CD14-positive monocyte (primary cell): ENCODE measurements at regions not wholly inside any gene's neighbourhood (a gene's known extent, or its start where the extent isn't known, plus 50 kb on each side); places are given as distances from the start of the nearest gene placed in this dataset.

Experiments used
- DNase-seq, 3 donors: peaks; one replicate each; pipeline ENCODE4 v3.0.0-alpha.2; 2011 to 2022
- H2AFZ ChIP-seq: 2 replicates; pipeline ENCODE4 v1.6.0; 2012; ENCODE audit warnings: mild to moderate bottlenecking, low read depth, low read length, inconsistent platforms; ENCODE audit not compliant: insufficient read depth, poor library complexity, severe bottlenecking
- H3K27ac ChIP-seq, 2 donors: 1 replicate in 1 of 2; 2 replicates in 1 of 2; pipeline ENCODE4 v1.5.1; 2012 to 2013; ENCODE audit warnings: low read length in 2 of 2, control low read depth in 1 of 2, inconsistent platforms in 1 of 2, low read depth in 1 of 2, mild to moderate bottlenecking in 1 of 2
- H3K27me3 ChIP-seq, 2 donors: one replicate each; pipeline versions ENCODE4 v1.6.0 to v1.6.1; 2011 to 2013; ENCODE audit warnings: low read length in 2 of 2; ENCODE audit not compliant: control insufficient read depth in 2 of 2, insufficient read depth in 2 of 2
- H3K36me3 ChIP-seq, 2 donors: replicated peaks in 1 of 2; 1 replicate in 1 of 2; 2 replicates in 1 of 2; pipeline versions ENCODE4 v1.5.1 to v1.6.1; 2012 to 2013; ENCODE audit warnings: low read length in 2 of 2, control low read depth in 1 of 2, inconsistent platforms in 1 of 2, mild to moderate bottlenecking in 1 of 2; ENCODE audit not compliant: insufficient read depth in 2 of 2, control insufficient read depth in 1 of 2
- H3K4me1 ChIP-seq, 2 donors: 1 replicate in 1 of 2; 2 replicates in 1 of 2; pipeline versions ENCODE4 v1.5.1 to v1.6.1; 2012 to 2013; ENCODE audit warnings: low read length in 2 of 2, control low read depth in 1 of 2, inconsistent platforms in 1 of 2, mild to moderate bottlenecking in 1 of 2, moderate library complexity in 1 of 2; ENCODE audit not compliant: insufficient read depth in 2 of 2, control insufficient read depth in 1 of 2
- H3K4me2 ChIP-seq: replicated peaks from 2 replicates; pipeline ENCODE3; 2012; ENCODE audit warnings: low read length, moderate library complexity, mild to moderate bottlenecking; ENCODE audit not compliant: poor library complexity, severe bottlenecking; ENCODE audit errors: extremely low read depth
- H3K4me3 ChIP-seq, 3 experiments: fragments of 200-600 bp in 1 of 3; sonication (generic) in 1 of 3; replicated peaks in 1 of 3; 1 replicate in 2 of 3; 2 replicates in 1 of 3; pipeline ENCODE4 v1.5.1; 2011 to 2013; ENCODE audit warnings: low read length in 3 of 3, mild to moderate bottlenecking in 3 of 3, control low read depth in 2 of 3, low read depth in 2 of 3, inconsistent platforms in 1 of 3, moderate library complexity in 1 of 3
- H3K79me2 ChIP-seq: 2 replicates; pipeline ENCODE4 v1.6.0; 2012; ENCODE audit warnings: mild to moderate bottlenecking, control low read depth, inconsistent platforms, low read length, moderate library complexity; ENCODE audit not compliant: insufficient read depth
- H3K9ac ChIP-seq: 2 replicates; pipeline ENCODE4 v1.6.0; 2017; ENCODE audit warnings: low read length, mild to moderate bottlenecking; ENCODE audit not compliant: insufficient read depth, poor library complexity, severe bottlenecking
- H3K9me3 ChIP-seq, 2 donors: replicated peaks in 1 of 2; 1 replicate in 1 of 2; 2 replicates in 1 of 2; pipeline versions ENCODE4 v1.5.1 to v1.6.1; 2012 to 2013; ENCODE audit warnings: low read length in 2 of 2, control low read depth in 1 of 2; ENCODE audit not compliant: control insufficient read depth in 1 of 2, insufficient read depth in 1 of 2
- H4K20me1 ChIP-seq: 2 replicates; pipeline ENCODE4 v1.6.0; 2012; ENCODE audit warnings: mild to moderate bottlenecking, low read length, control low read depth, moderate library complexity; ENCODE audit not compliant: insufficient read depth
- H3K27ac Mint-ChIP-seq, 7 donors: one replicate each; pipeline ENCODE4 v1.8.0; 2020; ENCODE audit warnings: mild to moderate bottlenecking in 7 of 7, mixed read lengths in 7 of 7, moderate library complexity in 6 of 7, inconsistent platforms in 2 of 7
- H3K27me3 Mint-ChIP-seq, 3 donors: one replicate each; pipeline ENCODE4 v1.8.0; 2021 to 2022; ENCODE audit warnings: low read depth in 3 of 3, mild to moderate bottlenecking in 3 of 3, mixed read lengths in 3 of 3, moderate library complexity in 3 of 3, inconsistent platforms in 1 of 3
- H3K36me3 Mint-ChIP-seq, 2 donors: one replicate each; pipeline ENCODE4 v1.8.0; 2020; ENCODE audit warnings: mixed read lengths in 2 of 2, inconsistent platforms in 1 of 2, mild to moderate bottlenecking in 1 of 2
- H3K4me1 Mint-ChIP-seq: one replicate; pipeline ENCODE4 v1.8.0; 2020; ENCODE audit warnings: mild to moderate bottlenecking, mixed read lengths
- H3K4me3 Mint-ChIP-seq, 2 donors: one replicate each; pipeline ENCODE4 v1.8.0; 2020; ENCODE audit warnings: mild to moderate bottlenecking in 2 of 2, mixed read lengths in 2 of 2, moderate library complexity in 1 of 2
- H3K9me3 Mint-ChIP-seq, 7 donors: one replicate each; pipeline ENCODE4 v1.8.0; 2020 to 2022; ENCODE audit warnings: mixed read lengths in 7 of 7, mild to moderate bottlenecking in 6 of 7, moderate library complexity in 6 of 7, inconsistent platforms in 2 of 7
- WGBS: methylation state at CpG from one replicate; pipeline ENCODE4 v1.1.5; 2013; ENCODE audit warnings: missing lambda C conversion rate; ENCODE audit not compliant: insufficient coverage; 5-methylcytosine and 5-hydroxymethylcytosine counted together
- intact Hi-C, 2 donors: fragments of 100-400 bp; cut with micrococcal nuclease; formaldehyde crosslinking; loops; one replicate each; pipeline versions ENCODE4 v1.15.0 to v1.15.1; 2023
- TF ChIP-seq, protein P1 (sequence below): fragments of 200-600 bp; IDR thresholded peaks from one replicate; pipeline ENCODE4 v1.8.0; 2022; ENCODE audit warnings: antibody characterized with exemption, mild to moderate bottlenecking

DNA sequence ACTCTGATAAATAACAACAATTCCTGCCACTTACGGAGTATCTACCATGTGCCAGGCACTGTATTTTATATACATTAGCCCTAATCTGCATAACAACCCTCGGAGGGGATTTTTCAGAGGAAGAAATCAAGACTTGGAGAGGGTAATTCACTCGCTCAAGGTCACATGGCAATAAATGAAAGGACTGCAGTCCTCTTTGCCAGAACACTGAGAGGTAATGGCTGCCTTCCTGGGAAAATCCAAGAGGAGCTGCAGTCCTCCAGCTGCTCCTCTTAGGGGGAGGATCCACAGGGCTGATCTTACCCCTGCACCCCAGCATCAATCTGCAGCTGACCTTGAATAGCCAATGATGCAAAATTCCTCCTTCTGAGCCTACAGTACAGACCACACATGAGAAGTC, 114.1 kb upstream of the RPL38 start:
- Histone ChIP-seq H3K27me3 (no peaks in the 10 kb centered on the region), H4K20me1 (no peaks in the 10 kb centered on the region), H3K4me1 (no peaks in the 10 kb centered on the region), H3K4me3 (no peak overlapping the region), H3K9me3 (peaks cover 9 to 10% of the 10 kb centered on the region in 2 donors), H2AFZ (no peak overlapping the region), H3K36me3 (no peaks in the 10 kb centered on the region), H3K4me2 (no peak overlapping the region), H3K9ac (no peak overlapping the region), H3K79me2 (no peaks in the 10 kb centered on the region), H3K27ac (no peak overlapping the region)
- Mint-ChIP-seq H3K9me3 (peaks cover 9 to 24% (median 17%) of the 10 kb centered on the region in 7 donors), H3K4me1 (no peaks in the 10 kb centered on the region), H3K27me3 (peaks cover 1 to 9% (median 9%) of the 10 kb centered on the region in 3 donors), H3K27ac (no peak overlapping the region), H3K36me3 (no peaks in the 10 kb centered on the region), H3K4me3 (no peak overlapping the region)
- no CpG with 5 or more reads among the region's 3 CpGs for WGBS
- intact Hi-C loops: no loop called here
- DNase-seq: no peak
- TF ChIP-seq, protein P1, sequence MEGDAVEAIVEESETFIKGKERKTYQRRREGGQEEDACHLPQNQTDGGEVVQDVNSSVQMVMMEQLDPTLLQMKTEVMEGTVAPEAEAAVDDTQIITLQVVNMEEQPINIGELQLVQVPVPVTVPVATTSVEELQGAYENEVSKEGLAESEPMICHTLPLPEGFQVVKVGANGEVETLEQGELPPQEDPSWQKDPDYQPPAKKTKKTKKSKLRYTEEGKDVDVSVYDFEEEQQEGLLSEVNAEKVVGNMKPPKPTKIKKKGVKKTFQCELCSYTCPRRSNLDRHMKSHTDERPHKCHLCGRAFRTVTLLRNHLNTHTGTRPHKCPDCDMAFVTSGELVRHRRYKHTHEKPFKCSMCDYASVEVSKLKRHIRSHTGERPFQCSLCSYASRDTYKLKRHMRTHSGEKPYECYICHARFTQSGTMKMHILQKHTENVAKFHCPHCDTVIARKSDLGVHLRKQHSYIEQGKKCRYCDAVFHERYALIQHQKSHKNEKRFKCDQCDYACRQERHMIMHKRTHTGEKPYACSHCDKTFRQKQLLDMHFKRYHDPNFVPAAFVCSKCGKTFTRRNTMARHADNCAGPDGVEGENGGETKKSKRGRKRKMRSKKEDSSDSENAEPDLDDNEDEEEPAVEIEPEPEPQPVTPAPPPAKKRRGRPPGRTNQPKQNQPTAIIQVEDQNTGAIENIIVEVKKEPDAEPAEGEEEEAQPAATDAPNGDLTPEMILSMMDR: no peak

DNA sequence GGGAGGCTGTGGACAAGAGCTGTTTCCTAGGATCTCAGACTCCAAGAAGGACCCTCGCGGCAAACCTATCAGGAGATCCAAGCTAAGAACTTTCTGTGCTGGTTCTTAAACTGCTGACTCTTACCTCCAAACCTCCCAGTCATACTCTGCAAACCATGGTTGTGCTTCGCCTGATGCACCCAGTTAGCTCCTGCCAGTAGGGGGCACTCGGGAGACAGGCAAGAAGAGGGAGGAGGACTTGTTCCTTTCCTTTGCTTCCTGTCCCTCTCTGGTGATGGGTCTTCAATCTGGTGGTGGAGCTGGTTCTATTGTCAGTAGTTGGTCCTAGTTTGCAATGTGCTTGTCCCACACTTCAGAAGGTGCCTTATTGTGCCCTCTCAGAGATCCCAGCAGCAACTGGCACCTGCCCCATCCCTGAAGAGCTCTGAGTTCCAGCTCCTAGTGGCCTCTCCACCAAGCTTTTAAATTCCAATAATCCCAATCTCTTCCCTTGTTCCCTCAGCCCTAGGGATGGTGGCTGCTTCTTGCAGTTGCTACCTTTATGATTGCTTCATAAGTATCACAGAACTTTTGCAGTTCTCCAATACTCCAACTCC, 113.5 kb upstream of the RPL38 start:
- Mint-ChIP-seq H3K36me3 (no peaks in the 10 kb centered on the region), H3K4me1 (no peaks in the 10 kb centered on the region), H3K27ac (no peak overlapping the region), H3K9me3 (peaks cover 7 to 21% (median 15%) of the 10 kb centered on the region in 7 donors), H3K4me3 (no peak overlapping the region), H3K27me3 (peaks cover 0 to 10% (median 9%) of the 10 kb centered on the region in 3 donors)
- TF ChIP-seq, protein P1: peak; percentile 78
- Histone ChIP-seq H3K27ac (no peak overlapping the region), H3K4me2 (no peak overlapping the region), H4K20me1 (no peaks in the 10 kb centered on the region), H3K9me3 (peaks cover 9% of the 10 kb centered on the region in 2 donors), H2AFZ (no peak overlapping the region), H3K4me1 (no peaks in the 10 kb centered on the region), H3K9ac (no peak overlapping the region), H3K79me2 (no peaks in the 10 kb centered on the region), H3K27me3 (no peaks in the 10 kb centered on the region), H3K4me3 (no peak overlapping the region), H3K36me3 (no peaks in the 10 kb centered on the region)
- 64% methylated on average over 2 of the region's 4 CpGs for WGBS
- peak; percentile 6 to 36 (median 21) for DNase-seq
- intact Hi-C loops: no loop called here
